Mammary epithelial cell (primary cell): ENCODE measurements at regions not wholly inside any gene's neighbourhood (a gene's known extent, or its start where the extent isn't known, plus 50 kb on each side); places are given as distances from the start of the nearest gene placed in this dataset.

Experiments used
- CTCF ChIP-seq, 2 donors: IDR thresholded peaks in 1 of 2; conservative IDR thresholded peaks in 1 of 2; 2 replicates each; pipeline ENCODE4 v1.5.1; 2011 to 2012; ENCODE audit warnings: inconsistent platforms in 2 of 2, low read length in 2 of 2, mild to moderate bottlenecking in 2 of 2, control low read depth in 1 of 2, low read depth in 1 of 2; ENCODE audit not compliant: insufficient read depth in 1 of 2; ENCODE audit errors: extremely low read depth in 1 of 2
- EZH2 ChIP-seq: IDR thresholded peaks from 2 replicates; pipeline ENCODE4 v1.6.1; 2012; ENCODE audit warnings: low read length, inconsistent platforms, borderline replicate concordance

- TF ChIP-seq CTCF (conservative IDR thresholded peaks at IDR 0.05 in 1 of 2, IDR thresholded peaks at IDR 0.05 in 1 of 2; ENCODE audit: extremely low read depth in 1 of 2, insufficient read depth in 1 of 2, low read depth in 1 of 2, low read length in 2 of 2) (no peak), EZH2 (no peak)
Observed at GRCh38 chr20:4567170-4567569, 119.1 kb upstream of the PRNP start.
